Glutamatergic neuron (in vitro differentiated cells): ENCODE measurements at regions not wholly inside any gene's neighbourhood (a gene's known extent, or its start where the extent isn't known, plus 50 kb on each side); places are given as distances from the start of the nearest gene placed in this dataset.

Experiments used
- DNase-seq: peaks from one replicate; pipeline ENCODE4 v3.0.0; 2022
- H3K27ac Mint-ChIP-seq: one replicate; pipeline ENCODE4 v1.8.0; 2020; ENCODE audit warnings: mild to moderate bottlenecking, mixed read lengths, inconsistent platforms; ENCODE audit not compliant: unreplicated experiment
- H3K27me3 Mint-ChIP-seq: one replicate; pipeline ENCODE4 v1.8.0; 2020; ENCODE audit warnings: mild to moderate bottlenecking, moderate library complexity, mixed read lengths, inconsistent platforms; ENCODE audit not compliant: unreplicated experiment
- H3K36me3 Mint-ChIP-seq: one replicate; pipeline ENCODE4 v1.8.0; 2020; ENCODE audit warnings: mild to moderate bottlenecking, mixed read lengths, inconsistent platforms; ENCODE audit not compliant: unreplicated experiment
- H3K4me1 Mint-ChIP-seq: one replicate; pipeline ENCODE4 v1.8.0; 2020; ENCODE audit warnings: mild to moderate bottlenecking, low read depth, mixed read lengths, inconsistent platforms; ENCODE audit not compliant: unreplicated experiment
- H3K4me3 Mint-ChIP-seq: one replicate; pipeline ENCODE4 v1.8.0; 2020; ENCODE audit warnings: mild to moderate bottlenecking, mixed read lengths, inconsistent platforms; ENCODE audit not compliant: unreplicated experiment
- H3K9me3 Mint-ChIP-seq: one replicate; pipeline ENCODE4 v1.8.0; 2020; ENCODE audit warnings: mild to moderate bottlenecking, moderate library complexity, mixed read lengths, inconsistent platforms; ENCODE audit not compliant: unreplicated experiment
- TF ChIP-seq, protein P1 (sequence below): fragments of 200-600 bp; sonication (generic); IDR thresholded peaks from one replicate; pipeline ENCODE4 v1.5.0; 2021; ENCODE audit not compliant: partially characterized antibody, unreplicated experiment

DNA sequence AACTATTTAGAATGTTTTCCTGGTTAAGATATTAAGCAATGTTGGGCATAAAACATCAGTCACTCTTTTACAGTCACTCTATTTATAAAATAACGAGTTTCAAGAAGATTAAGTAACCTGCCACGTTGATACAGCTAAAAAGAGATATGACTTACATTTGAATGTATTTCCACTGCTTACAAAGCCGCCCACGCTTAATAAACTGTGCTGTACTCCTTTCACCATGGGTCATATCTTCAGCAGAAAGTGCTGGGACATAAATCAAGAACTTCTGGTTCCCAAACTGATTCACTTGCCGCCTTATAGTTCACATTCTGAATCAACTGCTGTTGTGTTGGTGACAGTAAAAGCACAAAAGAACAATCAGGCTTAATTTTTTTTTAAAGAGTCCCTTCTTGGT lies 666.7 kb downstream of the NCAM2 start:
- DNase-seq: no peak
- H3K36me3 Mint-ChIP-seq: no peaks in the 10 kb centered on the region
- H3K9me3 Mint-ChIP-seq: peaks cover 2% of the 10 kb centered on the region

DNA sequence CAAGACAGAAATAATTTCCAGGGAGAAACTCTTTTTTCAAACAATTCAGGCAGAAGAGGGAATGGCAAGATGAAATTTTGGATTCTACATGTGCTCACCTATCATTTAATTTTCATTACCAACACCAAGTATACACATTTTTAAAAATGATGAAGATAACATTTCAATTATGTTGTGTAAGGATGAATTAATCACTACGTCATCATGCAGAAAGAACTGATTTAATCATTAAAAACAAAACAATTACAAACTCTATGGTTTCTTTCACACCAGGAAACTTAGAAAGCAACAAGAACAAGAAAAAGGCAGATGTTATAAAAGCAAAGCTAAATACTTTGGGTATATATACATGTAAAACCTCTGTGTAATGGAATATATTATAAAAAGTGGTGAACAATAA lies 668.5 kb downstream of the NCAM2 start:
- TF ChIP-seq, protein P1, sequence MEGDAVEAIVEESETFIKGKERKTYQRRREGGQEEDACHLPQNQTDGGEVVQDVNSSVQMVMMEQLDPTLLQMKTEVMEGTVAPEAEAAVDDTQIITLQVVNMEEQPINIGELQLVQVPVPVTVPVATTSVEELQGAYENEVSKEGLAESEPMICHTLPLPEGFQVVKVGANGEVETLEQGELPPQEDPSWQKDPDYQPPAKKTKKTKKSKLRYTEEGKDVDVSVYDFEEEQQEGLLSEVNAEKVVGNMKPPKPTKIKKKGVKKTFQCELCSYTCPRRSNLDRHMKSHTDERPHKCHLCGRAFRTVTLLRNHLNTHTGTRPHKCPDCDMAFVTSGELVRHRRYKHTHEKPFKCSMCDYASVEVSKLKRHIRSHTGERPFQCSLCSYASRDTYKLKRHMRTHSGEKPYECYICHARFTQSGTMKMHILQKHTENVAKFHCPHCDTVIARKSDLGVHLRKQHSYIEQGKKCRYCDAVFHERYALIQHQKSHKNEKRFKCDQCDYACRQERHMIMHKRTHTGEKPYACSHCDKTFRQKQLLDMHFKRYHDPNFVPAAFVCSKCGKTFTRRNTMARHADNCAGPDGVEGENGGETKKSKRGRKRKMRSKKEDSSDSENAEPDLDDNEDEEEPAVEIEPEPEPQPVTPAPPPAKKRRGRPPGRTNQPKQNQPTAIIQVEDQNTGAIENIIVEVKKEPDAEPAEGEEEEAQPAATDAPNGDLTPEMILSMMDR: no peak
- no peak for DNase-seq
- no peaks in the 10 kb centered on the region for H3K36me3 Mint-ChIP-seq
- no peak overlapping the region for H3K27ac Mint-ChIP-seq
- H3K9me3 Mint-ChIP-seq: peaks cover 2% of the 10 kb centered on the region
- no peaks in the 10 kb centered on the region for H3K27me3 Mint-ChIP-seq
- H3K4me3 Mint-ChIP-seq: no peak overlapping the region
- H3K4me1 Mint-ChIP-seq: no peaks in the 10 kb centered on the region

More for the DNA sequence above, 666.7 kb downstream of the NCAM2 start:
- Mint-ChIP-seq H3K4me1 (no peaks in the 10 kb centered on the region), H3K4me3 (no peak overlapping the region), H3K27me3 (no peaks in the 10 kb centered on the region), H3K27ac (no peak overlapping the region)
- TF ChIP-seq, protein P1: no peak

DNA sequence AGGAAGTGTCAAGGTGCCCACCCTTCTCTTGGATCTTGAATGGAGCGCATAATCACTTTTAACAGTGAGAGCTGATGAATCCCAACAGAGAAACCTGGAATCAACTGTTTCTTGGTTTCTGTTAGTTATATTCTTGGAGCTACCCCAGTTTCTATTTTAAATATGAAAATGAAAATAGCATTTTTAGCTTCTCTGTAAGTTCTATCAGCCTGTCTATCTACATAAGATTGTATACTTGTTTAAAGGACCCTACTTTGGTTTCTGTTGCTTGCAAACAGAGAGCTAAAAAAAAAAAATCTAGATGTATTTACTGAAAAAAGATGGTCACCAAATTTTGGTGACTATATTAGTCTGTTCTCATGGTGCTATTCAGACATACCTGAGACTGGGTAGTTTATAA lies 670.0 kb downstream of the NCAM2 start:
- Mint-ChIP-seq H3K4me3 (no peak overlapping the region), H3K36me3 (no peaks in the 10 kb centered on the region), H3K27ac (no peak overlapping the region), H3K27me3 (no peaks in the 10 kb centered on the region), H3K4me1 (no peaks in the 10 kb centered on the region), H3K9me3 (no peaks in the 10 kb centered on the region)
- TF ChIP-seq, protein P1: no peak
- DNase-seq: no peak

DNA sequence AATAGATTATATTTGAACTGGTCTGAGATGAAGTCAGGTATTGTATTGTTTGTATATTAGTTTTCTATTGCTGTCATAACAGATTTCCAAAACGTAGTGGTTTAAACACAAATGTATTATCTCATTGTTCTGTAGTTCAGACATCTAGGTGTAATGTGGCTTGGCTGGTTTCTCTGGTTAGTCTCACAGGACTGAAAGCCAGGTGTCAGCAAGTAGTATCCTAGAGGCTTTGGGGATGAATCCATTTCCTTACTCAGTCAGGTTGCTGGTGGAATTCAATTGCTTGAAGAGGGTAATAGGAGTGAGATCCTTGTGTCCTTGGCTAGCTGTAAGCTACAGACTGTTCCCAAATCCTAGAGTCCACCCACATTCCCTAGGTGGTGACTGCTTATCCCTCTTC lies 675.8 kb downstream of the NCAM2 start:
- no peak for DNase-seq
- H3K27ac Mint-ChIP-seq: no peak overlapping the region
- H3K4me3 Mint-ChIP-seq: no peak overlapping the region
- H3K4me1 Mint-ChIP-seq: no peaks in the 10 kb centered on the region
- H3K36me3 Mint-ChIP-seq: no peaks in the 10 kb centered on the region
- TF ChIP-seq, protein P1: no peak
- H3K27me3 Mint-ChIP-seq: no peaks in the 10 kb centered on the region
- H3K9me3 Mint-ChIP-seq: peaks cover 3% of the 10 kb centered on the region

DNA sequence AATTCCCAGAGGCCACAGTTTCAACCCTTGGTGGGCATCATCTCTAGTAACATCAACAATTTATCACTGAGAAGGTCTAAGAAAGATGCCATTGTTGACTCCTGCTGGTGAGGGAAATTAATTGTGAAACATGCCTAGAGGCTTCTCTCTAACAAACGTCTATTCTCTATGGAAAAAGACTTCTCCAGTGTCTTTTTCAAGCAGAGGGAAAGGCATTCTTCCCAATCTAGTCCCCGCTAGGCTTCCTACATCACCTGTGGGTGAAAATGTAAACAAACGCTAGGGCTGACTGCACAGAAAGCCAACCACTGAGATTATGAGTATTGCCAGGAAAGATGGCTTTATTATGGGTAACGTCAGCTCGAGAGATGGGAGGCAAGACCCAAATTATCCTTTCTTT lies 677.4 kb downstream of the NCAM2 start:
- TF ChIP-seq, protein P1: no peak
- H3K27ac Mint-ChIP-seq: no peak overlapping the region
- peaks cover 3% of the 10 kb centered on the region for H3K9me3 Mint-ChIP-seq
- H3K27me3 Mint-ChIP-seq: no peaks in the 10 kb centered on the region
- no peak for DNase-seq
- no peaks in the 10 kb centered on the region for H3K36me3 Mint-ChIP-seq
- no peaks in the 10 kb centered on the region for H3K4me1 Mint-ChIP-seq
- no peak overlapping the region for H3K4me3 Mint-ChIP-seq
